HT-29 (cell line): ENCODE measurements at regions not wholly inside any gene's neighbourhood (a gene's known extent, or its start where the extent isn't known, plus 50 kb on each side); places are given as distances from the start of the nearest gene placed in this dataset.
A peak's percentile ranks its signal among the peaks of the same experiment; 100 is the strongest.

Experiments used
- DNase-seq: peaks from one replicate; pipeline ENCODE4 v3.0.0-alpha.2; 2015; ENCODE audit warnings: low spot score

DNA sequence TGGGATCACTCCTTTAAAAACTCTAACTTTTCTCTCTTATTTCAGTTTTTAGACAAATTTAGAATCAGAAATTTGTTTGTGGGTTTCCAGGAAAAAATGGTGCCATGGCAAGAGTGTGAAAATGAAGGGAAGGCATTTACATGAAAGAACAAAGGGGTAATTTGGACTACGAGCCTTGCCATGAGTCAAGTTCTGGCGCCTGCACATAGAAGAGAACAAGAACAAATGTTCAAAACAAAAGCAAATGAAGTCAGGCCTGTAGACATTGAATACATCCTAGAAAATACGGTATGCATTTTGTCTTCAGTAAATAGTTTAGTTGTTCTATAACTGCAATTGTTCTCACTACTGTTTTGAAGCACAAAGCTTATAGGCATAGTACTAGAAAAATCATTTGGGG, 1390.5 kb downstream of the EFNB2 start:
- no peak for DNase-seq

- DNase-seq = no peak
These were observed 1391.4 kb downstream of the EFNB2 start for GRCh38 chr13:105144020-105144419.

DNA sequence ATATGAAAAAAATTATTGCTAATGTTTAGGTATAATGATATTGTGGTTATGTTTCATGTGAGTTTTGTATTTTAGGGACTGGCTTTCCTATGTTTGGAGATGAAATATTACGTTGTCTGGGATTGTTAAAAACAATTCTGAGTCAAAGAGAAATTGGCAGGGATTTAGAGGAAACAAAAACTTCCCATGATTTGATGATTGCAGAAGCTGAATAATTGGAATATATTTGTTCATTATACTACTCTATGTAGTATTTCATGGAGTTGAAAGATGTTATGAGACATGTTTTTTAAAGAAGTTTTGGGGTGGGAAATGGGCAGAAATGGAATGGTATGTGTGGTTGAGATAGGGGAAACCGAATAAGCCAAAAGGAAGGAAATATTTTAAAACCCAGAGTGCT, 1392.9 kb downstream of the EFNB2 start:
- DNase-seq = no peak

- peak; percentile 86 for DNase-seq
These were observed 1395.8 kb downstream of the EFNB2 start for GRCh38 chr13:105139380-105140285.

DNA sequence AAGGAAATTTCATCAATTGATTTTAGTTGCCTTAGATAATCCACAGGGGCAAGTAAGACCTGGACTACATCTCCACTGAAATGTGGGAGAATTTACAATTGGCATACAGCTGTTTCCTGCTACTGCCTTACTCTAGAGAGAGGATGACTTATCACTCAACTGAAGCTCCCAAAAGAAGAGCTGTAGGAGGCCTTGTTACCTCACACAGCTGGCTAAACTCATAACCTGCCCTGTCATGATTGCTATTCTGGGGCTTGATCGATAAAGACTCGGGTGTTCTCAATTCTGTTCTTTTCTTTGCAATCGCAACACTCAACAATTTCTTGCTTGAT, 1396.4 kb downstream of the EFNB2 start:
- no peak for DNase-seq

DNA sequence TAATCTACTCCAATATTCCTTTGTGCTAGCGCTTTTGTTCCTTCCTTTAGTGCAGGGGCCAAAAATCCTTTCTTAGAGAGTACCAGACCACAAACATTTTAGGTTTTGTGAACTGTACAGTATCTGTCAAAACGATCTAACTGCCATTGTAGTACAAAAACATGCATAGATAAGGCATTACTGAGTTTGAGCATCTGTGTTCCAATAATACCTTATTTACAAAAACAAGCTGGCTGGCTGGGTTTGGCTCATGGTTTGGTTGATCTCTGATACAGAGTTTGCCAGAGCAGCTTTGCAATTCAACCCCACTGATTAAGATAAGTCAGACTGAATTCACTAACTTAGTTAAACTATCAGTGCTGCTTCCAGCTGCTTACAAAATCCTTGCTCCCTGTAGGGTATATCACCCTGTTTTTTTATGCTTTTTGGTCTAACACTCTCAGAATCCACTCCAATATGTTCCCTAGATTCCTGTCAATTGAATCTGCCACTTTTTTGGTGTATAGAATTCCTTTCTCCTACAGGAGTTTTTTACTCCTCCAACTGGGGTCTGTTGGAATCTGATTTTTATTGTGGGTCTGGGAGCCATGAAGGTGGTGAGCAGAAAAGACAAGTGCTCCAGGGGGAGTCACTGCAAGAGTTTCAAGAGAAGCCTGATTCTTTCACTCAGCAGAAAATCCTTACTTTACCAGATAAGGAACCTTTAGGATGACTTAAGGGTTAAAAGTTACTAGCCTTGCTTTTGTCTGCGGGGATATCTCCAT, 1399.4 kb downstream of the EFNB2 start:
- no peak for DNase-seq

GRCh38 chr13:105127732-105128131, 1407.7 kb downstream of the EFNB2 start:
- no peak for DNase-seq

- no peak for DNase-seq
These were observed 1414.2 kb downstream of the EFNB2 start for GRCh38 chr13:105121221-105121620.

DNA sequence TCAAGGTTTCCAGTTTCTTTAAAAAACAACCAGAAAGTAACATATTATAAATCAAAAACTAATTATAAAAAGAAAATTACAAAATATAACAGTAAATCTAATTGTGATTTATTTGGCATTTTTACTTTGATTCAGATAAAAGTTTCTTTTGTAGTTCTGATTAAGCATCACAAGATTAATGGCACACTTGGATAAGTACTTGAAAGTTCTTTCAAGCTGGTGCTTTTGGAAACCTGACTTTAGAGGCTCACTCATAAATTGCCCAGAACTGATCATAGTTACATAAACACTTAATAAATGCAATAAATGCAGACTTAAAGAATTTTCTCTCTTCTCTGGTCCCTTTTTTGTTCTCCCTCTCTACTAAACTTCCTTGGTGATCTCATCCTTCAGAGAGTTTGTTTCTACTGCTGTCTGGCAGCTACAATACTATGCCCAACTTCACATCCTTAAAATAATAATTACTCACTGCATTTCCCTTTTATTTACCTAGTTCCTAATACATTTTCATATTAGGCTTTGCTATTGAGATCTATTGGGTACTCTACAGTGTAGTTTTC, 1417.0 kb downstream of the EFNB2 start:
- no peak for DNase-seq

DNA sequence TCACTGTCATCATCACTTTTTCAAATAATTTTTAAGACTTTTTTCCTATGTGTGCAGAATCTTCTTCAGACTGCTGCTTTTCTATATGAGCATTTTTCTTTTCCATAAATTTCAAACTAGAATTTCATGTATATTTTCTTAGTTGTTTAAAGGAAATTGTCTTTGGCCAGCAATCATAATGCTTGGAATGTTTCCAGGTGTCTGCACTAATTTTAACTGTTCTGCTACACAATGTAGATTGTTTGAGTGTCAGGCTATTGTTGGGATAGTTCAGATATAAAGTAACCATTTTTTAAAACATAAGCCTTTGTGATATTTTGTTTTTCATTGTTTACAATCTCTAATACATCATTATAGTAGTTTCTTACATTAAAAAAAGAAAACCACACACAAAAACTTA, 1418.5 kb downstream of the EFNB2 start:
- DNase-seq = no peak

DNA sequence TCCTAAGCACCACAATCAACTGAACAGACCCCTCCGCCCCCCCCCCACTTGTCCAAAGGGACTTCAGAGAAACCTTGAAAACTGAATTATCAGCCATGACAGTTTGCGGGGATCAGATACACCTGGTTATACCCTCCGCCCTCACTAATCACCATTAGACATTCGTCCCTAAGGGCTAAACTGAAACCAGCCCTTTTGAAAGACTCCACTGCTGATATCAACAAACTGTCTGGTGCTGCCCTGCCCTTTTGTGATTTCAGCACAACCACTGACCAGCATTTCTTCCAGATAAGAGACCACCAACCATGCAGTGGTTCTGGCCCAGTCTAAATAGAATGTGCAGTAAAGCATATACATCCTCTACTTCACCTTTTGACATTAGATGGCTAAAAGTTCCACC, 1422.9 kb downstream of the EFNB2 start:
- no peak for DNase-seq

DNA sequence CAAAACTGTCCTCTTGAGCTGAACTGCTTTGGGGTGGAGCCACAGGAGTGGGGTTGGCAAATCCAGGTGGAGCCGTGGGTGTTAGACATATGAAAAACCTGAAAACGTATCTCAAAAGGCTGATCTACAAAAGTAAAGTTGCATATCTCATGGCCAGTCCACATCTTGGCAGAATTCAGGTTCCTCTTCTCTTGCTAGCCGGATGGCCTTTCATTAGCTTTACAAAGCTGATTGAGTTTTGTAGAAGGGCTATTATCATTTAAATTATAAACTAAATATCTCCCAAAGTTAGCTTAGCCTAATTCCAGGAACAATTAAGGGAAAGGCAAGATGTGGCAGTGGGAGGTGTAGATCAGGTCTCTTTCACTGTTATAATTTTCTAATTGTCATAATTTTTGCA, 1427.7 kb downstream of the EFNB2 start:
- no peak for DNase-seq

- no peak for DNase-seq
These were observed 1430.0 kb downstream of the EFNB2 start for GRCh38 chr13:105105471-105105870.

DNA sequence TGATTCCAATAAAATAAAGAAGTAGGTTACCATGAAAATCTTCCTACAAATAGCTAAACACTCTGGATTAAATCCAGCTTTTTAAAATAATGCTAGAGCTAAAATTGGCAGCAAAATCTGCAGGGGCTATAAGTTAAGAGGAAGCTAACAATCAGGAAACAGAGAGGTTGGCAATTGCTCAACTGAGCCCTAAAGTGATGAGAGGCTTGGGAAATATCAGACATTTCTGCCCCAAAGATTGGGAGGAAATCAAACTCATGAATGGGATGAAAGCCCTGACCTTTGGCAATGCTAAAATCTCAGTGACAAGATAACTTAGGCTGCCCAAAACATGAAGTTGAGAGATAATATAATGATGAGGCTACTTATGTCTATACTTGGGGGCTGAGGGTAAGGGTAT, 1437.9 kb downstream of the EFNB2 start:
- DNase-seq = no peak

DNA sequence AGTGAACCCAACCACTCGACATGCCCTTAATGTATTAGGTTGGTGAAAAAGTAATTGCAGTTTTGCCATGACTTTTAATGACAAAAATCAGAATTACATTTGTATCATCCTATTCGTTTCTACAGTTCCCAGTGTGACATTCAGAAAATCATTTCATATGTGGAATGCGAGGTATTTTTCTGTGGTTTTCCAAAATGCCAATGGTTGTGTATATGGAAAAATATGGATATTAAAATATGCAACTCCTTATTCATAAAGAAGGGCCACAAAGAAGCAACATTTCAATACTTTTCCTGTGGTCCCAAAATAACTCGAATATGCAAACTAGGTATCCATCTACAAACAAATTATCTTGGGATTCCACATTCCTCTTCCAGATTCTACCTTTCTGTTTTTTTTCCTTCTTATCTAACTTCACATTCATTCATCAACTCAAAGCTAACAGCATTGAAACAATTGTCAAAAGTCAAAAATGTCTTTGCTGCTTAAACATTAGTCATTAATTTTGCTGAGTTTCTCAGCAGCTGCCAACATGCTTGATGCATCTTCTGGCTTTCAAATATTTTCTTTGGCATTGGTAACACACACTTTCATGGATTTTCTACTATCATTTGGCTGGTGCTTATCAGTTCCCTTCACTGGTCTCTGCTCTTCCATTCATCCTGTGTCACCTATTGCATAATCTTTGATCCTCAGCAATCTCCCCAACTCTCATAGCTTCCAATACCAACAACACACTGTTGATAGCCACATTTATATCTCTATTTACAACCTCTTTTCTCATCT, 1445.4 kb downstream of the EFNB2 start:
- DNase-seq = no peak

DNA sequence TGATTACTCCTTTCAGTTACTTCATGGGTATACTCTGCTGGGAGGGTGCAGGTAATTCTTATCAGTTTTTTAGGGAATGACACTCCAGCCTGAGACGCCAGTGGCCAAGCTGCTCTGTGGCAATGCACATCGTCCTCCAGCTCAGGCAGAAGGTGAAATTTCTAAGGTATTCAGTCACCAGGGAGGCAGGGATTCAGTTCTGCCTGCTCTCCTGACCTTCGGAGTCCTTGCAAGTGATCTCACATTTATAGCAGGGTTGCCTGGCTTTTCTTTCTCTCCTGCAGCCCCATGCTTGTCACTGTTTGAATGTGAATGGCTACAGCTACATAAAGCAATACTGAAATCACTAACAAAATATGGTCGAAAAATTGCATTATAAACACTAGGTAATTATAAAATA, 1447.5 kb downstream of the EFNB2 start:
- no peak for DNase-seq

- DNase-seq = no peak
These were observed 1450.5 kb downstream of the EFNB2 start for GRCh38 chr13:105084931-105085330.

DNA sequence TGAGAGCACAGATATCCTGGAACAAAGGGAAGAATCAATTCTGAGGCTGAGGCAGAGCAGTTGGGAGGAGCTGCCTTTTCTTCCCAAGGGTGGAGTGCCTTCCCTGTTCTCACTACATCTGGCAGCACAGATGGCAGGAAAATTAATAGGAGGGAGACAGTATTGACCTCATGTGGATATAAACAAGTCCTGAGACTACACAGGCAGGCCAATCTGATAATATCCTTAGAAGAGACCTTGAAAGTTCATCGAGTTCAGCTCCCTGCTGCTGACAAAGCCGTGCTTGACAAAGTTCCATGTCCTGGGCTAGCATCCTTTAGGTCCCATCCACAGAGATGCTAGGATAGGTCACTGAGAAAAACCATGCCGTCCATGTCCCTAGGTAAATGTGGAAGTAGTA, 1451.5 kb downstream of the EFNB2 start:
- no peak for DNase-seq

GRCh38 chr13:105074755-105075154, 1460.7 kb downstream of the EFNB2 start:
- no peak for DNase-seq

- no peak for DNase-seq
These were observed 1462.4 kb downstream of the EFNB2 start for GRCh38 chr13:105073041-105073440.

DNA sequence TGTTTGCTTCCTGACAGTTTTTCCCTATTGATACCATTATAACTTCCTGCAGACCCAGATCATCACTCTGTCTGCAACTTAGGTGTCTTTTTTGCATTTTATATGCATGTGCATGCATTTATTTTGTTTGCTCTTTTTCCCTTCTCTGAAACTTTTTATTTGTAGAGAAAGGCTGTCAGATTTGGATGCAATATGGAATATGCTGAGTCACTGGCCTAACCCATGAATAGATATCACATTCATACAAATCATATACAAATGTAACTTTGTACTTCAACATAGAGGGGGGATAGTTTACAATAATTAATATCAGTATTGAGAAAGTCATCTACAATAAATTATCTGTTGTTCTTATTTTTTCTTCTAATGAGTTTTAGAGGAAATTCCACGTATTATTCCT, 1465.0 kb downstream of the EFNB2 start:
- no peak for DNase-seq

DNA sequence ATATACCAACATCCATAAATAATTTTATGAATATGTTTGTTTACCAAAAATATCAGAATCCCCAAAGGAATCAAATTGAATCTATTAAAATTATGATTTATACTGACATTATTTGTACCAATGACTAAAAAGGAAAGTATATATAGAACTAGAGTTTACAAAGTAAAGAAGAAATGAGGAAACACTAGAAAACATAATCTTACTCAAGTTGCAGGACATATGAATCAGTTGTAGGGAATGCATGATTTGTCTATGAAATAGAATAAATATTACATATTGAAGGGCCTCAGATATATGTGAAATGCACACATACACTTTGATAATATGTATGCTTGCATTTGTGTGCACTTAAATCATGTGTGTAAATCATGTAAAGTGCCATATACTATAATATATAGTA, 1466.4 kb downstream of the EFNB2 start:
- no peak for DNase-seq
